ENCODE measurements at regions not wholly inside any gene's neighbourhood (a gene's known extent, or its start where the extent isn't known, plus 50 kb on each side); places are given as distances from the start of the nearest gene placed in this dataset.

DNA sequence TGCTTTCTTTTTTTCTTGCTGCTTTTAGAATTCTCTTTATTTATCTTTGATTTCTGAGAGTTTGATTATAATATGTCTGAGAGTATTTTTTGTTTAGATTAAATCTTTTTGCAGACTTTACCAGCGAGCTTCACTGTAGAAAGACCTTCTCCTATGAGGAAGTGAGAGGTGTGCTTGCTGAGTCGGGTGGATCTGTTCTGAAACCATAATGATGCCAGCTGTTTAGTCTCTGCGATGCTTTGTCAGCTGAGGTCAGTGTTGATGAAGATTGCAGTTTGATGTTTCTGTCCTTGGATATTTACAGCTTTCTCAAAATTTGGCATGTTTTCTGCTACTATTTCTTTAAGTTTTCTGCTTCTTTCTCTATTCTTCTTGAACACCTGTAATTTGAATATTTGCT, 309.1 kb upstream of the SLITRK6 start (continued):
- TF ChIP-seq, protein P1, sequence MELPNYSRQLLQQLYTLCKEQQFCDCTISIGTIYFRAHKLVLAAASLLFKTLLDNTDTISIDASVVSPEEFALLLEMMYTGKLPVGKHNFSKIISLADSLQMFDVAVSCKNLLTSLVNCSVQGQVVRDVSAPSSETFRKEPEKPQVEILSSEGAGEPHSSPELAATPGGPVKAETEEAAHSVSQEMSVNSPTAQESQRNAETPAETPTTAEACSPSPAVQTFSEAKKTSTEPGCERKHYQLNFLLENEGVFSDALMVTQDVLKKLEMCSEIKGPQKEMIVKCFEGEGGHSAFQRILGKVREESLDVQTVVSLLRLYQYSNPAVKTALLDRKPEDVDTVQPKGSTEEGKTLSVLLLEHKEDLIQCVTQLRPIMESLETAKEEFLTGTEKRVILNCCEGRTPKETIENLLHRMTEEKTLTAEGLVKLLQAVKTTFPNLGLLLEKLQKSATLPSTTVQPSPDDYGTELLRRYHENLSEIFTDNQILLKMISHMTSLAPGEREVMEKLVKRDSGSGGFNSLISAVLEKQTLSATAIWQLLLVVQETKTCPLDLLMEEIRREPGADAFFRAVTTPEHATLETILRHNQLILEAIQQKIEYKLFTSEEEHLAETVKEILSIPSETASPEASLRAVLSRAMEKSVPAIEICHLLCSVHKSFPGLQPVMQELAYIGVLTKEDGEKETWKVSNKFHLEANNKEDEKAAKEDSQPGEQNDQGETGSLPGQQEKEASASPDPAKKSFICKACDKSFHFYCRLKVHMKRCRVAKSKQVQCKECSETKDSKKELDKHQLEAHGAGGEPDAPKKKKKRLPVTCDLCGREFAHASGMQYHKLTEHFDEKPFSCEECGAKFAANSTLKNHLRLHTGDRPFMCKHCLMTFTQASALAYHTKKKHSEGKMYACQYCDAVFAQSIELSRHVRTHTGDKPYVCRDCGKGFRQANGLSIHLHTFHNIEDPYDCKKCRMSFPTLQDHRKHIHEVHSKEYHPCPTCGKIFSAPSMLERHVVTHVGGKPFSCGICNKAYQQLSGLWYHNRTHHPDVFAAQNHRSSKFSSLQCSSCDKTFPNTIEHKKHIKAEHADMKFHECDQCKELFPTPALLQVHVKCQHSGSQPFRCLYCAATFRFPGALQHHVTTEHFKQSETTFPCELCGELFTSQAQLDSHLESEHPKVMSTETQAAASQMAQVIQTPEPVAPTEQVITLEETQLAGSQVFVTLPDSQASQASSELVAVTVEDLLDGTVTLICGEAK (IDR thresholded peaks at IDR 0.05), result no peak
- TF ChIP-seq, protein P1 (CRISPR knock-in tag; IDR thresholded peaks at IDR 0.05), result no peak
- no peak for TF ChIP-seq ZNF644 (tag; IDR thresholded peaks at IDR 0.05; ENCODE audit: low read depth)
- TF ChIP-seq ZNF551 (CRISPR knock-in tag; IDR thresholded peaks at IDR 0.05), result no peak
- no peak for TF ChIP-seq TFAM (CRISPR knock-in tag; conservative IDR thresholded peaks at IDR 0.05)

Data from K562 (cell line).